MM.1S (cell line): ENCODE measurements at regions not wholly inside any gene's neighbourhood (a gene's known extent, or its start where the extent isn't known, plus 50 kb on each side); places are given as distances from the start of the nearest gene placed in this dataset.

Source experiments
- DNase-seq: peaks from one replicate; pipeline ENCODE4 v3.0.0-alpha.2; 2015
- H2AFZ ChIP-seq: fragments of 300-600 bp; sonication (generic); 2 replicates; pipeline ENCODE4 v1.6.0; 2016; ENCODE audit warnings: antibody characterized with exemption, low read length
- H3F3A ChIP-seq: fragments of 300-600 bp; sonication (generic); 2 replicates; pipeline ENCODE4 v1.6.1; 2016; ENCODE audit warnings: mild to moderate bottlenecking, antibody characterized with exemption, low read length, moderate library complexity, mixed read lengths; ENCODE audit not compliant: insufficient read depth
- H3K27ac ChIP-seq: fragments of 300-600 bp; sonication (generic); 2 replicates; pipeline ENCODE4 v1.5.1; 2016; ENCODE audit warnings: mild to moderate bottlenecking, low read length
- H3K27me3 ChIP-seq: fragments of 300-600 bp; sonication (generic); replicated peaks from 2 replicates; pipeline ENCODE4 v1.6.0; 2016; ENCODE audit warnings: low read length; ENCODE audit not compliant: insufficient read depth
- H3K36me3 ChIP-seq: fragments of 300-600 bp; sonication (generic); replicated peaks from 2 replicates; pipeline ENCODE4 v1.6.1; 2016; ENCODE audit warnings: mild to moderate bottlenecking, low read length, mixed read lengths; ENCODE audit not compliant: insufficient read depth
- H3K4me1 ChIP-seq: fragments of 300-600 bp; sonication (generic); 2 replicates; pipeline ENCODE4 v1.6.1; 2016; ENCODE audit warnings: low read length, mixed read lengths
- H3K4me2 ChIP-seq: fragments of 300-600 bp; sonication (generic); 2 replicates; pipeline ENCODE4 v1.6.0; 2016; ENCODE audit warnings: low read depth, low read length
- H3K4me3 ChIP-seq: fragments of 300-600 bp; sonication (generic); 2 replicates; pipeline ENCODE4 v1.5.1; 2016; ENCODE audit warnings: low read length, mixed read lengths
- H3K79me2 ChIP-seq: fragments of 300-600 bp; sonication (generic); 2 replicates; pipeline ENCODE4 v1.6.1; 2016; ENCODE audit warnings: mixed run types, low read length, mixed read lengths
- H3K9ac ChIP-seq: fragments of 300-600 bp; sonication (generic); 2 replicates; pipeline ENCODE4 v1.6.1; 2016; ENCODE audit warnings: low read length, mixed read lengths
- H3K9me2 ChIP-seq: fragments of 300-600 bp; sonication (generic); replicated peaks from 2 replicates; pipeline ENCODE4 v1.6.1; 2016; ENCODE audit warnings: mild to moderate bottlenecking, low read length, mixed read lengths; ENCODE audit not compliant: insufficient read depth
- H3K9me3 ChIP-seq: fragments of 300-600 bp; sonication (generic); replicated peaks from 2 replicates; pipeline ENCODE4 v1.6.1; 2016; ENCODE audit warnings: mild to moderate bottlenecking, low read length, mixed read lengths; ENCODE audit not compliant: insufficient read depth
- H4K20me1 ChIP-seq: fragments of 300-600 bp; sonication (generic); 2 replicates; pipeline ENCODE4 v1.6.1; 2016; ENCODE audit warnings: mild to moderate bottlenecking, low read length, moderate library complexity, mixed read lengths; ENCODE audit not compliant: insufficient read depth
- EZH2 ChIP-seq: fragments of 300-600 bp; sonication (generic); optimal IDR thresholded peaks from 2 replicates; pipeline ENCODE3; 2017; ENCODE audit warnings: low read depth, mild to moderate bottlenecking, antibody characterized with exemption, low read length, mixed read lengths
- EZH2phosphoT487 ChIP-seq: fragments of 300-600 bp; sonication (generic); IDR thresholded peaks from 2 replicates; pipeline ENCODE4 v1.6.1; 2018; ENCODE audit warnings: antibody characterized with exemption, low read length
- TF ChIP-seq, protein P1 (sequence below): fragments of 300-600 bp; sonication (generic); IDR thresholded peaks from 2 replicates; pipeline ENCODE4 v1.5.1; 2016; ENCODE audit warnings: antibody characterized with exemption, low read length, mixed read lengths

DNA sequence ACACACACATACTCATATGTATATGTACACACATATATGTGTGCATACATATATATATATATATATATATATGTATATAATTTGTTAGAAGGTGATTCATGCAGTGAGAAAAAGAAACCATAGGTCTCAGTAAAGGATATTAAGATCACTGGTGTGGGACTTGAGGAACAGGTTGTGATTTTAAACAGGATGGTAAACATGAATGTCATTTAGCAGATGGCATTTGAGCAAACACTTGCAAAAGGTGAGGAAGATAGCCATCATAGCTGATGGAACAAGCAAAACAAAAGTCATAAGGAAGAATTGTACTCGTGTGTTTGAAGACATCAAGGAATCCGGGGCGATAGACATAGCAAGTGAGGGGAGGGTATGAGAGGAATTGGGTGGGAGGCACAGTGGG is 784.5 kb downstream of the TSN start:
- no peaks in the 10 kb centered on the region for H3K9me2 ChIP-seq

DNA sequence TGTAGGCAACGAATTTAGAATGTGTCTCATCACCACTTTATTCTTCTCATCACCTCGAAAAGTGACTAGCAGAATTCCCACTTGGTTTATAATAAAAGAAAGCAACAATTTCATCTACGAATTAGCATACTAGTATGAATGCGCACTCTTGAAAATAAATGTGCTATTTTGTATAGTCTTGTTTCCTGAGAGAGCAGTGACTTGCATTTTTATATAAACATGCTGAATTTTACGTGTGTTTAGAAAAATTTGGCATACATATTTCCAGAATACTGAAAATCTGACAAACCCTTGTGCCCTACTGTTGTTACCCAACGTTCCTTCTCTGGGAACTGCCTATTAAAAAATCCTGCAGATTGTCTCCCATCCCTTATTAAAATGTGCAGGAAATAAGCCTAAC is 786.8 kb downstream of the TSN start:
- Histone ChIP-seq H3K9me2 (no peaks in the 10 kb centered on the region), H3K4me3 (no peak overlapping the region), H3F3A (no peaks in the 10 kb centered on the region), H2AFZ (no peak overlapping the region), H4K20me1 (no peaks in the 10 kb centered on the region), H3K27ac (no peak overlapping the region), H3K4me1 (peaks cover 8% of the 10 kb centered on the region; the same call in 1 of the 2 replicates), H3K9me3 (no peaks in the 10 kb centered on the region), H3K4me2 (no peak overlapping the region), H3K79me2 (no peaks in the 10 kb centered on the region), H3K36me3 (no peaks in the 10 kb centered on the region), H3K27me3 (no peaks in the 10 kb centered on the region), H3K9ac (no peak overlapping the region)
- no peak for TF ChIP-seq EZH2
- TF ChIP-seq, protein P1, sequence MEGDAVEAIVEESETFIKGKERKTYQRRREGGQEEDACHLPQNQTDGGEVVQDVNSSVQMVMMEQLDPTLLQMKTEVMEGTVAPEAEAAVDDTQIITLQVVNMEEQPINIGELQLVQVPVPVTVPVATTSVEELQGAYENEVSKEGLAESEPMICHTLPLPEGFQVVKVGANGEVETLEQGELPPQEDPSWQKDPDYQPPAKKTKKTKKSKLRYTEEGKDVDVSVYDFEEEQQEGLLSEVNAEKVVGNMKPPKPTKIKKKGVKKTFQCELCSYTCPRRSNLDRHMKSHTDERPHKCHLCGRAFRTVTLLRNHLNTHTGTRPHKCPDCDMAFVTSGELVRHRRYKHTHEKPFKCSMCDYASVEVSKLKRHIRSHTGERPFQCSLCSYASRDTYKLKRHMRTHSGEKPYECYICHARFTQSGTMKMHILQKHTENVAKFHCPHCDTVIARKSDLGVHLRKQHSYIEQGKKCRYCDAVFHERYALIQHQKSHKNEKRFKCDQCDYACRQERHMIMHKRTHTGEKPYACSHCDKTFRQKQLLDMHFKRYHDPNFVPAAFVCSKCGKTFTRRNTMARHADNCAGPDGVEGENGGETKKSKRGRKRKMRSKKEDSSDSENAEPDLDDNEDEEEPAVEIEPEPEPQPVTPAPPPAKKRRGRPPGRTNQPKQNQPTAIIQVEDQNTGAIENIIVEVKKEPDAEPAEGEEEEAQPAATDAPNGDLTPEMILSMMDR, result no peak
- no peak for TF ChIP-seq EZH2phosphoT487
- no peak for DNase-seq

More for the DNA sequence above, 784.5 kb downstream of the TSN start:
- Histone ChIP-seq H3K36me3 (no peaks in the 10 kb centered on the region), H3K4me2 (no peak overlapping the region), H3K27me3 (no peaks in the 10 kb centered on the region), H3K4me1 (peaks cover 8% of the 10 kb centered on the region; the same call in 1 of the 2 replicates), H3F3A (no peaks in the 10 kb centered on the region), H3K79me2 (no peaks in the 10 kb centered on the region), H3K9me3 (no peaks in the 10 kb centered on the region), H3K27ac (no peak overlapping the region), H3K9ac (no peak overlapping the region), H3K4me3 (no peak overlapping the region), H4K20me1 (no peaks in the 10 kb centered on the region), H2AFZ (no peak overlapping the region)
- DNase-seq, result no peak
- TF ChIP-seq, protein P1, result no peak

DNA sequence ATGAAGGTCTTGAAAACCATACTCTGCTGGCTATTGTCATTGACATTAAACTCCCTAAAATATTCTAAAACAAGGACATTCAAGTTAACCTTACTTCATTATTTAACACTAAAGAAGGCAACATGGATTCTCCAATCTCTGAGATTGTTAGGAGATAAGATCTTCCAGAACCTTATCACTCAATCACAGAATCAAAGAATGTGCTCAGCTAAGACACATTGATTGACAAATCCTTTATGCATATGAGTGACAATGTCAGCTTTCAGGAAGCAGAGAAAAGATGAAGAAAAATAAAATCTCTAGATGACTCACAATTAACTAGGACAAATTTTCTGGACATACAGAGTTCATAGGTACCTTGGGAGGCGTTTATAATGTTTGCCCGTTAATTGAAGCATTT is 787.2 kb downstream of the TSN start:
- Histone ChIP-seq H3K4me1 (peaks cover 8% of the 10 kb centered on the region; the same call in 1 of the 2 replicates), H4K20me1 (no peaks in the 10 kb centered on the region), H3K4me3 (no peak overlapping the region), H3K27ac (no peak overlapping the region), H3K36me3 (no peaks in the 10 kb centered on the region), H3F3A (no peaks in the 10 kb centered on the region), H2AFZ (no peak overlapping the region), H3K9me3 (no peaks in the 10 kb centered on the region), H3K4me2 (no peak overlapping the region), H3K27me3 (no peaks in the 10 kb centered on the region), H3K9ac (no peak overlapping the region), H3K9me2 (no peaks in the 10 kb centered on the region), H3K79me2 (no peaks in the 10 kb centered on the region)
- TF ChIP-seq EZH2, result no peak
- TF ChIP-seq EZH2phosphoT487, result no peak
- TF ChIP-seq, protein P1, result no peak
- DNase-seq, result no peak

DNA sequence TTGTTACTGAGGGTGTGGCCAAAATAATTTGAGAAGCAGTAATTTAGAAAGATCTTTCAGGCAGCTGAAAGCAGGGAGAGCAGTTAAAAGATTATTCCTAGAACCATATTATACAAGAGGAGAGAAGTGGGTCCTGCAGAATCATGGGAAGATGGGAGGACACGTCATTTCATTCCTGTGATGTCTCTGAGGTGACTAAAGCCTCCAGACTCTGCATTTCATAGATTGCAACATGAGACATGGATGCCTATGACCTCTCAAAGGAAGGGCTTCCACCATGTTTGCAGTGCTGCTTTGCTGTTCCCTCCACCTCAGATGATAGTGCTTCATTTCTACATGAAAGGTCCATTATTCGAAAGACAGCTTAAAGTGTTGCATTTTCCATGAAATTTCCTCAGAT is 788.4 kb downstream of the TSN start:
- TF ChIP-seq EZH2phosphoT487 (no peak), EZH2 (no peak)

More for the DNA sequence above, 788.4 kb downstream of the TSN start:
- H3K36me3 ChIP-seq, result no peaks in the 10 kb centered on the region
- DNase-seq, result no peak
- no peak overlapping the region for H3K4me3 ChIP-seq
- H3K27me3 ChIP-seq, result no peaks in the 10 kb centered on the region
- no peak overlapping the region for H3K4me2 ChIP-seq
- H2AFZ ChIP-seq, result no peak overlapping the region
- H3F3A ChIP-seq, result no peaks in the 10 kb centered on the region
- no peaks in the 10 kb centered on the region for H3K9me3 ChIP-seq
- H4K20me1 ChIP-seq, result no peaks in the 10 kb centered on the region
- no peaks in the 10 kb centered on the region for H3K79me2 ChIP-seq
- H3K4me1 ChIP-seq, result no peaks in the 10 kb centered on the region
- no peak overlapping the region for H3K9ac ChIP-seq
- H3K27ac ChIP-seq, result no peak overlapping the region
- no peaks in the 10 kb centered on the region for H3K9me2 ChIP-seq
